Breast epithelium (tissue), 4 donors: ENCODE measurements at regions not wholly inside any gene's neighbourhood (a gene's known extent, or its start where the extent isn't known, plus 50 kb on each side); places are given as distances from the start of the nearest gene placed in this dataset.

Experiments
- DNase-seq, 2 donors: peaks; one replicate each; pipeline ENCODE4 v3.0.0-alpha.2; 2019; ENCODE audit warnings: low spot score in 2 of 2
- H3K27ac ChIP-seq, 2 donors: fragments of 200-600 bp; sonication (generic) in 1 of 2; one replicate each; pipeline ENCODE4 v1.5.1; 2016 to 2019; ENCODE audit warnings: mild to moderate bottlenecking in 1 of 2
- H3K27me3 ChIP-seq, 2 donors: fragments of 200-600 bp; sonication (generic) in 1 of 2; one replicate each; pipeline versions ENCODE4 v1.5.1 to v1.6.0; 2017 to 2019; ENCODE audit warnings: control low read depth in 1 of 2, mild to moderate bottlenecking in 1 of 2
- H3K36me3 ChIP-seq: fragments of 200-600 bp; one replicate; pipeline ENCODE4 v1.5.1; 2019
- H3K4me1 ChIP-seq, 2 donors: fragments of 200-600 bp; sonication (generic); one replicate each; pipeline ENCODE4 v1.5.1; 2016 to 2019; ENCODE audit warnings: control low read depth in 1 of 2
- H3K4me3 ChIP-seq, 3 donors: fragments of 200-600 bp; sonication (generic); 1 replicate in 2 of 3; 2 replicates in 1 of 3; pipeline ENCODE4 v1.5.1; 2016 to 2019; ENCODE audit warnings: mild to moderate bottlenecking in 3 of 3, moderate library complexity in 2 of 3
- H3K9me3 ChIP-seq, 2 donors: fragments of 200-600 bp; sonication (generic) in 1 of 2; one replicate each; pipeline ENCODE4 v1.5.1; 2016 to 2019; ENCODE audit warnings: control low read depth in 1 of 2
- CTCF ChIP-seq, 3 donors: fragments of 450-650 bp; IDR thresholded peaks; one replicate each; pipeline ENCODE4 v1.5.1; 2016 to 2017; ENCODE audit warnings: antibody characterized with exemption in 3 of 3, mild to moderate bottlenecking in 3 of 3, moderate library complexity in 3 of 3
- POLR2A ChIP-seq: fragments of 450-650 bp; IDR thresholded peaks from one replicate; pipeline ENCODE4 v1.6.1; 2016; ENCODE audit warnings: antibody characterized with exemption, mild to moderate bottlenecking, moderate library complexity
- POLR2AphosphoS5 ChIP-seq, 3 donors: sonication (generic); formaldehyde crosslinking; IDR thresholded peaks; one replicate each; pipeline ENCODE4 v1.6.1; 2017; ENCODE audit warnings: antibody characterized with exemption in 3 of 3
- intact Hi-C: fragments of 100-400 bp; cut with DNase I; formaldehyde crosslinking; loops from one replicate; pipeline ENCODE4 v1.15.1; 2023; ENCODE audit warnings: low total_unique reads

- no peaks in the 10 kb centered on the region for H3K4me1 ChIP-seq
- H3K36me3 ChIP-seq = no peaks in the 10 kb centered on the region
- intact Hi-C loops = no loop called here
- DNase-seq = no peak
- TF ChIP-seq POLR2A = no peak
- no peak for TF ChIP-seq CTCF (IDR thresholded peaks at IDR 0.05)
- TF ChIP-seq POLR2AphosphoS5 (IDR thresholded peaks at IDR 0.05) = no peak
- H3K27ac ChIP-seq = no peak overlapping the region
- H3K27me3 ChIP-seq = no peaks in the 10 kb centered on the region
- H3K9me3 ChIP-seq = no peaks in the 10 kb centered on the region
- no peak overlapping the region for H3K4me3 ChIP-seq
These were observed 187.7 kb upstream of the PRSS16 start for GRCh38 chr6:27059621-27060425.

GRCh38 chr6:27061235-27061993, 186.1 kb upstream of the PRSS16 start:
- no peaks in the 10 kb centered on the region for H3K9me3 ChIP-seq
- no peak overlapping the region for H3K4me3 ChIP-seq
- no peaks in the 10 kb centered on the region for H3K4me1 ChIP-seq
- TF ChIP-seq POLR2AphosphoS5 (IDR thresholded peaks at IDR 0.05) = no peak
- no peak for TF ChIP-seq CTCF (IDR thresholded peaks at IDR 0.05)
- no peak for TF ChIP-seq POLR2A
- H3K27me3 ChIP-seq = no peaks in the 10 kb centered on the region
- DNase-seq = no peak
- H3K36me3 ChIP-seq = no peaks in the 10 kb centered on the region
- no peak overlapping the region for H3K27ac ChIP-seq
- intact Hi-C loops = no loop called here

GRCh38 chr6:27062755-27063154, 184.7 kb upstream of the PRSS16 start:
- no peak overlapping the region for H3K4me3 ChIP-seq
- no peaks in the 10 kb centered on the region for H3K36me3 ChIP-seq
- TF ChIP-seq CTCF (IDR thresholded peaks at IDR 0.05) (no peak), POLR2A (no peak), POLR2AphosphoS5 (IDR thresholded peaks at IDR 0.05) (no peak)
- no peak overlapping the region for H3K27ac ChIP-seq
- no peak for DNase-seq
- intact Hi-C loops = no loop called here
- H3K27me3 ChIP-seq = no peaks in the 10 kb centered on the region
- no peaks in the 10 kb centered on the region for H3K4me1 ChIP-seq
- no peaks in the 10 kb centered on the region for H3K9me3 ChIP-seq

- TF ChIP-seq POLR2A (no peak), POLR2AphosphoS5 (IDR thresholded peaks at IDR 0.05) (no peak), CTCF (IDR thresholded peaks at IDR 0.05) (no peak)
These were observed 182.3 kb upstream of the PRSS16 start for GRCh38 chr6:27065183-27065582.

GRCh38 chr6:27066381-27066780, 181.1 kb upstream of the PRSS16 start:
- intact Hi-C loops = no loop called here
- H3K36me3 ChIP-seq = no peaks in the 10 kb centered on the region

More at GRCh38 chr6:27065183-27065582, 182.3 kb upstream of the PRSS16 start:
- H3K4me3 ChIP-seq = no peak overlapping the region
- no peaks in the 10 kb centered on the region for H3K27me3 ChIP-seq
- H3K9me3 ChIP-seq = no peaks in the 10 kb centered on the region
- H3K4me1 ChIP-seq = no peaks in the 10 kb centered on the region
- H3K36me3 ChIP-seq = no peaks in the 10 kb centered on the region
- H3K27ac ChIP-seq = no peak overlapping the region
- no peak for DNase-seq
- intact Hi-C loops = no loop called here

More at GRCh38 chr6:27066381-27066780, 181.1 kb upstream of the PRSS16 start:
- DNase-seq = no peak
- Histone ChIP-seq H3K9me3 (no peaks in the 10 kb centered on the region), H3K27ac (no peak overlapping the region), H3K4me1 (no peaks in the 10 kb centered on the region), H3K27me3 (no peaks in the 10 kb centered on the region), H3K4me3 (no peak overlapping the region)
- TF ChIP-seq POLR2AphosphoS5 (IDR thresholded peaks at IDR 0.05) (no peak), CTCF (IDR thresholded peaks at IDR 0.05) (no peak), POLR2A (no peak)
